CD4-positive, alpha-beta T cell treated with Interleukin-6 at 100 ng/mL for 8 hours (primary cell): ENCODE measurements at regions not wholly inside any gene's neighbourhood (a gene's known extent, or its start where the extent isn't known, plus 50 kb on each side); places are given as distances from the start of the nearest gene placed in this dataset.

Experiments used
- DNase-seq: peaks from one replicate; pipeline ENCODE4 v3.0.0-alpha.2; 2020; ENCODE audit warnings: mixed read lengths, low spot score

DNA sequence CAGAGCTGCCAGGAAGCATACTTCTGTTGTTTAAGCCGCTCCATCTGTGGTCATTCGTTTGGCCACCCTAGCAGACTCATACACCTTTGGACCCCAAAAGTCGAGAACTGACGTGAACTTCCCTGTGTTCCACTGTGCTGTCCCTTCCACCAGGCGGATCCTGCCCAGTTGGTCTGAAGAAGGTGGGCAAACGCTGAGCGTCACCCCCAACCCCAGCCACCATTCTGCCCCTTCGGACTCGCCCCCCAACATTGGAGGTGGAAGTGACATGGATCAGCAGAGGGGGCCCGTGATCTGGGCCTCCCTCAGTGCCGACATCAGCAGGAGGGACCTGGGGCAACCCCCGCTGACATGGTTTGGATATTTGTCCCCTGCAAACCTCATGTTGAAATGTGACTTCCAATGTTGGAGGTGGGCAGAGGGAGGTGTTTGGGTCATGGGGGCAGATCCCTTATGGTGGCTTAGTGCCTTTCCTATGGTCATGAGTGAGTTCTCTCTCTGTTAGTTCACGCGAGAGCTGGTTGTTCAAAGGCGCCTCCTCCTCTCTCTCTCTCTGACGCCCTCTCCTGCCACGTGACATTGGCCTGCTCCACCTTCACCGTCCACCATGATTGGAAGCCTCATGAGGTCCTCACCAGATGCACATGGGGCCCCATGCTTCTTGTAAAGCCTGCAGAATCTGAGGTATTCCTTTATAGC is 93.6 kb upstream of the ZNF507 start:
- no peak for DNase-seq

GRCh38 chr19:32252333-32252669 is 93.1 kb upstream of the ZNF507 start:
- DNase-seq, result no peak

DNA sequence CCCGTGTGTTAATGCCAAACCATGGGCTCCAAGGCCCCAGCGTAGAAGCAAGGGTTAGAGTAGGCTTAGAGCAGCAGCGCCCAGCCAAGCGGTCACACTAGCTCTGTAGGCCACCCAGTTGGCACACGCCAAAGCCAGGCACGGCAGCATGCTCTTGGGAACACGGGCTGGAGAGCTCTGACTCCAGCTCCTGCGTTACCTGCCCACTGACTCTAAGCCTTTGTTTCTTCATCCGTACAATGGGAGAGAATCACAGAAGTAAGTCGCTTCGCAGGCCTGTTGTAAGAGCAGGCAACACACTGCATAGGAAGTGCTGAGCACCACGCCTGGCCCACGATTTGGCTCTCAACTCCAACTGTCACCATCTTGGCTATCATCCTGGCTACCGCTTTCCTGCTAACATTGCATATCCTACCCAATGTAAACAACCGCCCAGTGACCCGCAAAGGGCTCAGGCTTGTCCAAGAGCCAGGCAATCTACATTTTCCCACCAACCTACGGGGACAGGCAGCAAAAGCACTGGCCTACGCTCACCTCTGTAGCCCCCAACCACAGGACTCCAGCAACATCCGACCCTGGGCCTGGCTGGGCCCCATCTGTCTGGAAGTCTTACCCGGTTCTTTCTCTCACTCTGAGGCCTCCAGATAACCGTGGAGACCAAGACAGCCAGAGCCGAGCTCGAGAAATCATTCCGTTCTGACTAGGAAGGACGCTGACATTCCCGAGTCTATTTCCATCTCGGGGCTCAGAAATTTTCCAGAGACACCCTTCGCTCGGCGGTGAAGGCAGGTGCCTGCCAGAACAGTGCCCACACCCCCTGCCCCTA is 91.5 kb upstream of the ZNF507 start:
- no peak for DNase-seq

- DNase-seq, result no peak
Observed at GRCh38 chr19:32254509-32254890, 90.9 kb upstream of the ZNF507 start.

DNA sequence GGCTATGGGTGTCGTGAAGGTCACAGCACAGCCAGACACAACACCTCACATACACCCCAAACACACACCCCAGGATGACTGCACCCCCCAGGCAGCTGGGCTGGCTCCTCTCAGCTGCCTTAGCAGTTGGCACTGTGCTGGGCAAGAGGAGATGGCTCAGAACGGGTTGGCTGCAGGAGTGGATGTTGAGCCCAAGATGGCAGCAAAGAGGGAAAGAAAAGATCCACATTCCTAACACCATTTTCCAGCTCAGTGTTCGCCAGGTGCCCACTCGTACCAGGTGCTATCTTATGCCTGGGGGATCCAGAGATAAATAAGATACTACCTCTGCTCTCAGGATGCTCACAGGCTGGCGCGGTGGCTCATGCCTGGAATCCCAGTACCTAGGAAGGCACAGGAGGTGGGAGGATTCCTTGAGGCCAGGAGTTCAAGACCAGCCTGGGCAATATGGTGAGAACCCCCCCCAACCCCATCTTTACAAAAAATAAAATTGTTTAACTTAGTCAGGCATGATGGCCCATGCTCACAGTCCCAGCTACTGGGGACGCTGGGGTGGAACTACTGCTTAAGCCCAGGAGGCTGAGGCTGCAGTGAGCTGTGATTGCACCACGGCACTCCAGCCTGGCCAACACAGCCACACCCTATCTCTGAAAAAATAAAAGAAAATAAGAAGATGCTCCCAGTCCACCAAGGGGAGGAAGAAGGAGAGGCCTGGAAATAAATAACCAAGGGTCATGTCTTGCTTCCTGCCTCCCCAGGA is 89.7 kb upstream of the ZNF507 start:
- DNase-seq, result no peak

- no peak for DNase-seq
Observed at GRCh38 chr19:32256341-32256975, 89.0 kb upstream of the ZNF507 start.

- no peak for DNase-seq
Observed at GRCh38 chr19:32257326-32258073, 87.9 kb upstream of the ZNF507 start.

GRCh38 chr19:32258167-32258566 is 87.2 kb upstream of the ZNF507 start:
- DNase-seq, result no peak

GRCh38 chr19:32264568-32264967 is 80.8 kb upstream of the ZNF507 start:
- no peak for DNase-seq

DNA sequence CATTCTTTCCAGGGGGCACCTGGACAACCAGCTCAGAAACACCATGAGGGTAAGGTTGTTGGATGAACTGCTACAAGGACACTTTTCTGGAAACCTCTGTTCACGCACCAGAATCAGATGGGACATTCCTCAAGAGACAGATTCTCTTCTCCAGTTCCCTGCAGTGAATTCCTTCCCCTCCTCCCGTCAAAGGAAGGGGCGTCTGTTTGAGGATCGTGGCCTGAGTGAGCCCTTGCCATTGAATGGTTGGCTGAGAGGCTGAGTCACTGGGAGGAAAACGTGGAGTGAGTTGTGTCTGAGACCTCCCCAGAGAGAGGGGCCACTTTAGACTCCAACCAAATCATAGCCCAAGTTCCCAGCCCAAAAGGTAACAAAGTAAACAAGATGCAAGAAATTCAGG is 79.4 kb upstream of the ZNF507 start:
- DNase-seq, result no peak

DNA sequence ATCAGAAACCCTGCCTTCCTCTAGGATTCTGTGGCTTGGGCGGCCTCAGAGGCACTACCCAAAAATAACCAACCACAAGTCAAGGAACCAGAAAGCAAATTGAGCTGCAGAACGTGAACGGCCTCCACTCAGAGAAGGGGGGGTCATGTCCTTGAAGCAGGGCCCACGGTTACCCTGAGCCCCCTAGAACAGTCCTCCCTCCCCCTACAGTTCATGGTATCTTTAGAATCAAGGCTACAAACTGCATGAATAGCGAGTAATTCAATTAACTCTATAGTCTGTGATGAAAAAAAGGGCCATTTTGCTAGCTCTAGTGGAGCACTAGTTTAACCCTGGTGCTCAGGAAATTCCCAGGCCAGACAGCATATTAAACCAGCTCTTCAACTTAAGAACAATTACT is 79.0 kb upstream of the ZNF507 start:
- no peak for DNase-seq

- DNase-seq, result no peak
Observed at GRCh38 chr19:32268381-32268780, 77.0 kb upstream of the ZNF507 start.

DNA sequence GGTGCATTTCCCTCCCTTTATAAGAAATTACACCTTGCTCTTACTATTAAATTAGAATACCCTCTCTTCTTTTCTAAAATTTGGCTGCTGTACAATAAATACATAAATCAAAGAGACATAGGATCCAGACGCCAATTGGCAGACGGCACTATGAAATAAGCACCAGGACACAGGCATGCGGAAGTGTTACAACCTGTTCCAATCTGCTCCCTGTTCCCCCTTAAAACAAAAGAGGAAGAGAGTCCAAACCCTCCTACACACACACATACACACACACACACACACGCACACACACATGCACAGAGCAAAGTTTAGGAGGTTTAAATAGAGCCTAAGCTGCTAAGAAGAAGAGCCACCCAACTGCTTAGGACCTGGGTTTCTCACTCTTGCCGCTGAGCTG is 75.6 kb upstream of the ZNF507 start:
- no peak for DNase-seq

DNA sequence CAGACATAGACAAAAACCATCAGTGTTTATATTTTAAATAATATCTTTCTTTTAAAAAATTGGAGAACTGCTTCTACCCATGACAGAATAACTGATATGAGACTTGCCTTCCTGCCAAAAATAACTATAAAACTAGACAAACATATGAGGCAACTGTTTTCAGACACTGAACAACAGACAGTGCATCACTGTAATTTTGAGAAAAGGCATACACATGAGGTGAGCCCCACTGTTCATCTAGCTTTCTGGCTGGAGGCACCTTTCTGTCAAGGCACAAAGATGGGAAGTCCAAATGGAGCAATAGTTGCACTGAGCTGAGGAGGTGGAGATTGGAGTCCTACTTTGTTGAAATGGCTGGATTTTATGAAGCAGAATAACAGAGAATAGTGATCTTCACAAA is 71.9 kb upstream of the ZNF507 start:
- DNase-seq, result no peak

DNA sequence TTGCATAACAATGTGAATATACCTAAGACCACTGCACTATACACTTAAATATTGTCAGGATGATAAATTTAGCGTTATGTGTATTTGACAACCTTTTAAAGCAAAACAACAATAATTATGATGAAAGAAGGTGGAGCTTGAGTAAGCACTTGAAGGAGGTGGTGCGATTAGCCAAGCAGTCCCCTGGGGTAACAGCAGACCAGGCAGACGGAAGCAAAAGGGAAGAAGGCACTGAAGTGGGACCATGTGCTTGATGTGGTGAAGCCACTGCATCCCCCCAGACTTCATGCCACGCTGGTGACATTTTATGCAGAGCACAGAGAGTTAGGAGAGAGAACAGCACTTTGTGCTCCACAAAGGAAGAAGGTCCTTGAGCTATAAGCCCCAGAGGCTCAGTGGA is 58.3 kb upstream of the ZNF507 start:
- DNase-seq, result no peak

DNA sequence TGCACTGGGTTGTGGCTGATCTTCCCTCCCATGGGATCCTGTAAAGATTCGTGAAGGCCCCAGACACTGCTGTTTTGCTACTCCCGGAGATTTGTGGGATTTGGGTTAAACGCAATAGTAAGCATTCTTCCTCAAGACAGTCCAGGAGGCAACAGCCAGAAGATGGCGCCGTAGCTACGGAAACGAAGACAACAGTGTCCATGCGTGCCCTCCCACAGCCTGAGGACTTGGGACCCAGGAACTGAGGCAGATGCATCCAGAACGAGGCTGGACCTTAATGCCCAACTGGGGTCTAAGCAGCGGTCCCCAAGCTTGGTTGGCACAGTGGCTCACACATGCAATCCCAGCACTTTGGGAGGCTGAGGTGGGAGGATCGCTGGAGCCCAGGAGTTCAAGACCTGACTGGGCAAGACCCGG is 57.6 kb upstream of the ZNF507 start:
- DNase-seq, result no peak

- no peak for DNase-seq
Observed at GRCh38 chr19:32289566-32290210, 55.7 kb upstream of the ZNF507 start.

DNA sequence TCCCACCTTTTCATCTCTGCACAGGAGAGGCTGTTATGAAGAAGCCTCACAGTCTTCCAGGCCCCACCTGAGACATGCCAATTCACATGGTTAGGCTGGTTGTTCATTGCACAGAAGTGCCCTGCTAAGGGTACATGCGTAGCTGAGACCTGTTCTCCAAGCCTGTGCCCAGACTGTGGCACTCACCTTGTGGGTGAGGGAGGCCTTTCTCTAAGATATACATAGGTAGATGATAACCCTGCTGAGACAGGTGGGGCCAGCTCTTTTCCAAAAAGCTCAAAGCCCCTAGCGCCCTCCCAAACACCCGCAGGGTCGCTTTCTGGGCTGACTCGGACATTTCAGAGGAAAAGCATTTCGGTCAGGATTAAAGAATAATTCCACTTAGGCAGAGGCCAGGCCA is 53.5 kb upstream of the ZNF507 start:
- DNase-seq, result no peak

DNA sequence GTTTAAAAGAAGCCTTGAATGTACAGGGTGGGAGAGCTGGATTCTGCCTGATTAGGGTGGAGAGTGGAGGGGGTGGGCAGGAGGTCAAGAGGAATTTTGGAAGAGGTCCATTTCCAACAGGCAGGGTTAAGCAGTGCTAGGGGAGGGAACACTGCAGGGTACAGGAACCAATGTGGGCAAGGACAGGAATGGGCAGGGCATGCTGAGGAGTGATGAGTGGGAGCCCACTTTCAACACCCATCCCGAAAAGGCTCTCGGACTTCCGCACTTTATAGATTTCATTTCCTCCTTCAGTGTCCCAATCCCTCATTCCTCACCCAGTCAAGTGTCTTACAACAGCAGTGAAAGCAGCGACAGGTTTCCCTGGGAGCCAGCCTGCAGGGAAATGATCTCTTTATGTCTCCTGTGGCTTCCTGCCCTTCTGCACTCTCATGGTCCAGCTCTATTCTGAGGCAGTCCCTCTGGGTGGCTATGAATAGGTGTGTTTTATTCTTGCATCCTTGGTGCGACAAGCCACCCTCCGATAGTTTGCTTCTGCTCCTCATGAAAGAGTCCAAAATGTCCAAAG is 50.5 kb upstream of the ZNF507 start:
- no peak for DNase-seq
